ENCODE measurements at regions not wholly inside any gene's neighbourhood (a gene's known extent, or its start where the extent isn't known, plus 50 kb on each side); places are given as distances from the start of the nearest gene placed in this dataset.

GRCh38 chr6:15966000-15966520, 162.8 kb upstream of the MYLIP start:
- Histone ChIP-seq H3K4me3 (ENCODE audit: insufficient read depth, low read depth, low read length) (no peak overlapping the region), H3K27me3 (ENCODE audit: control insufficient read depth, insufficient read depth, low read length) (no peaks in the 10 kb centered on the region), H3K36me3 (replicated peaks; ENCODE audit: control insufficient read depth, insufficient read depth, low read length) (no peaks in the 10 kb centered on the region)
- DNase-seq, result no peak

GRCh38 chr6:15962449-15962764, 166.5 kb upstream of the MYLIP start:
- no peak for DNase-seq
- Histone ChIP-seq H3K4me3 (ENCODE audit: insufficient read depth, low read depth, low read length) (no peak overlapping the region), H3K36me3 (replicated peaks; ENCODE audit: control insufficient read depth, insufficient read depth, low read length) (no peaks in the 10 kb centered on the region), H3K27me3 (ENCODE audit: control insufficient read depth, insufficient read depth, low read length) (no peaks in the 10 kb centered on the region)

- Histone ChIP-seq H3K27me3 (ENCODE audit: control insufficient read depth, insufficient read depth, low read length) (no peaks in the 10 kb centered on the region), H3K4me3 (ENCODE audit: insufficient read depth, low read depth, low read length) (no peak overlapping the region), H3K36me3 (replicated peaks; ENCODE audit: control insufficient read depth, insufficient read depth, low read length) (no peaks in the 10 kb centered on the region)
- no peak for DNase-seq
Observed at GRCh38 chr6:15961635-15962448, 167.0 kb upstream of the MYLIP start.

- no peak overlapping the region for H3K4me3 ChIP-seq (ENCODE audit: insufficient read depth, low read depth, low read length)
- no peaks in the 10 kb centered on the region for H3K27me3 ChIP-seq (ENCODE audit: control insufficient read depth, insufficient read depth, low read length)
- H3K36me3 ChIP-seq (replicated peaks; ENCODE audit: control insufficient read depth, insufficient read depth, low read length), result no peaks in the 10 kb centered on the region
- peak; percentile 58 for DNase-seq
Observed at GRCh38 chr6:15960740-15961634, 167.9 kb upstream of the MYLIP start.

- no peaks in the 10 kb centered on the region for H3K36me3 ChIP-seq (replicated peaks; ENCODE audit: control insufficient read depth, insufficient read depth, low read length)
- no peak for DNase-seq
- no peaks in the 10 kb centered on the region for H3K27me3 ChIP-seq (ENCODE audit: control insufficient read depth, insufficient read depth, low read length)
- H3K4me3 ChIP-seq (ENCODE audit: insufficient read depth, low read depth, low read length), result no peak overlapping the region
Observed at GRCh38 chr6:15957655-15958169, 171.2 kb upstream of the MYLIP start.

- Histone ChIP-seq H3K4me3 (ENCODE audit: insufficient read depth, low read depth, low read length) (no peak overlapping the region), H3K27me3 (ENCODE audit: control insufficient read depth, insufficient read depth, low read length) (no peaks in the 10 kb centered on the region), H3K36me3 (replicated peaks; ENCODE audit: control insufficient read depth, insufficient read depth, low read length) (no peaks in the 10 kb centered on the region)
- no peak for DNase-seq
Observed at GRCh38 chr6:15956205-15957106, 172.4 kb upstream of the MYLIP start.

- Histone ChIP-seq H3K27me3 (ENCODE audit: control insufficient read depth, insufficient read depth, low read length) (no peaks in the 10 kb centered on the region), H3K4me3 (ENCODE audit: insufficient read depth, low read depth, low read length) (no peak overlapping the region), H3K36me3 (replicated peaks; ENCODE audit: control insufficient read depth, insufficient read depth, low read length) (no peaks in the 10 kb centered on the region)
- DNase-seq, result no peak
Observed at GRCh38 chr6:15955484-15955883, 173.4 kb upstream of the MYLIP start.

- peak; percentile 12 for DNase-seq
- H3K4me3 ChIP-seq (ENCODE audit: insufficient read depth, low read depth, low read length), result no peak overlapping the region
- H3K36me3 ChIP-seq (replicated peaks; ENCODE audit: control insufficient read depth, insufficient read depth, low read length), result no peaks in the 10 kb centered on the region
- H3K27me3 ChIP-seq (ENCODE audit: control insufficient read depth, insufficient read depth, low read length), result no peaks in the 10 kb centered on the region
Observed at GRCh38 chr6:15953152-15953880, 175.6 kb upstream of the MYLIP start.

GRCh38 chr6:15952231-15953151, 176.4 kb upstream of the MYLIP start:
- Histone ChIP-seq H3K4me3 (ENCODE audit: insufficient read depth, low read depth, low read length) (no peak overlapping the region), H3K36me3 (replicated peaks; ENCODE audit: control insufficient read depth, insufficient read depth, low read length) (no peaks in the 10 kb centered on the region), H3K27me3 (ENCODE audit: control insufficient read depth, insufficient read depth, low read length) (no peaks in the 10 kb centered on the region)
- no peak for DNase-seq

GRCh38 chr6:15950962-15951569, 177.8 kb upstream of the MYLIP start:
- no peaks in the 10 kb centered on the region for H3K27me3 ChIP-seq (ENCODE audit: control insufficient read depth, insufficient read depth, low read length)
- DNase-seq, result no peak
- H3K36me3 ChIP-seq (replicated peaks; ENCODE audit: control insufficient read depth, insufficient read depth, low read length), result no peaks in the 10 kb centered on the region
- H3K4me3 ChIP-seq (ENCODE audit: insufficient read depth, low read depth, low read length), result no peak overlapping the region

- no peaks in the 10 kb centered on the region for H3K36me3 ChIP-seq (replicated peaks; ENCODE audit: control insufficient read depth, insufficient read depth, low read length)
- no peak overlapping the region for H3K4me3 ChIP-seq (ENCODE audit: insufficient read depth, low read depth, low read length)
- H3K27me3 ChIP-seq (ENCODE audit: control insufficient read depth, insufficient read depth, low read length), result no peaks in the 10 kb centered on the region
- no peak for DNase-seq
Observed at GRCh38 chr6:15949982-15950381, 178.9 kb upstream of the MYLIP start.

- Histone ChIP-seq H3K36me3 (replicated peaks; ENCODE audit: control insufficient read depth, insufficient read depth, low read length) (no peaks in the 10 kb centered on the region), H3K27me3 (ENCODE audit: control insufficient read depth, insufficient read depth, low read length) (no peaks in the 10 kb centered on the region), H3K4me3 (ENCODE audit: insufficient read depth, low read depth, low read length) (no peak overlapping the region)
- DNase-seq, result no peak
Observed at GRCh38 chr6:15948930-15949900, 179.7 kb upstream of the MYLIP start.
